ENCODE measurements at regions not wholly inside any gene's neighbourhood (a gene's known extent, or its start where the extent isn't known, plus 50 kb on each side); places are given as distances from the start of the nearest gene placed in this dataset.

DNA sequence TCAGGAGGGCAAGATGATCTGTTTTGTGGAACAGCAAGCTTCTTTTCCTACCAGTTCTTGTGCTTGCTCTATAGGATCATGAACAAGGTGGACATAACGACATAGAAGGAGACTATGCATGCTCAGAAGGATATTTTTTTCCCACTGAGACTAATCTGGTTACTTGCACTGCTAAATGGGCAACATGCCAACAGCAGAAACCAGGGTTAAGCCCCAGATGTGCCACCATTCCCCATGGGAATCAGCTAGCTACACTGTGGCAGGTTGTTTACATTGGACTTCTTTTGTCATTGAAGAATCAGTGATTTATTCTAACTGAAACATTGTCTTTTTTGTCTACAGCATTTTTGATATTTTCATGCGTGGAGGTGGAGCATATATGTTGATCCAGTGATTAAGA is 165.6 kb downstream of the C4orf33 start:
- H3K9me3 Mint-ChIP-seq = peaks cover 0 to 3% (median 0%) of the 10 kb centered on the region in 7 donors
- WGBS (ENCODE audit: insufficient coverage) = no CpG with 5 or more reads among the region's 2 CpGs

DNA sequence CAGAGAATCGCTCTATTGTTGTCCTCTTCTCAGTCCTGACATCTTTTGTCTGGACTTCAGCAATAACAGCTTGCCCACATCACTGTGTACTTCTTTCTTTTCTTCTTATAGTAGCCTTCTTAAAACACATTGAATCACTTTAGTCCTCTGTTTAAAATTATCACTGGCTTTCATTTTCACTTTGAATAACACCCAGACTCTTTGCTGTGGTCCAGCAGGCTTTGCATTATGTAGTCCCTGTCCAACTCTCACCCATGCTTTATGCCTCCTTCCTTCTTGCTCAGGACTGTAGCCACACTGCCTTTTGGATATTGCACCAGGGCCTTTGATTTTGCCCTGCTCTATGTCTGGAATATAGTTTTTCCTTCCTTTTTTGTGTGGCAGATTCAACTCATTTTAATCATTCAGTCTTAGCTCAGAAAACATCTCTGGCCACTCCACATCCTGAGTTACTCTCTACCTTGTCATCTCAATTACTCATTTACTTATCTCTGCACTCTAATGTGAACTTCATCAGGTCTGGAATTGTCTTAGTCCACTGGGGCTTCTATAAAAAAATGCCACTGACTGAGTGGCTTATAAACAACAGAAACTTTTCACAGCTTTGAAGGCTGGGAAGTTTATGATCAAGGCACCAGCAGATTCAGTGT is 168.2 kb downstream of the C4orf33 start:
- Histone ChIP-seq H2AFZ (ENCODE audit: insufficient read depth, low read depth, low read length, poor library complexity, severe bottlenecking) (peak overlapping the region; percentile 48), H3K27ac (ENCODE audit: low read depth in 1 of 2, low read length in 2 of 2) (no peak overlapping the region), H3K36me3 (replicated peaks in 1 of 2; ENCODE audit: control insufficient read depth in 1 of 2, insufficient read depth in 2 of 2, low read length in 2 of 2) (no peaks in the 10 kb centered on the region), H4K20me1 (ENCODE audit: insufficient read depth, low read length) (no peaks in the 10 kb centered on the region), H3K9me3 (replicated peaks in 1 of 2; ENCODE audit: control insufficient read depth in 1 of 2, insufficient read depth in 1 of 2, low read length in 2 of 2) (no peaks in the 10 kb centered on the region), H3K79me2 (ENCODE audit: insufficient read depth, low read length) (no peaks in the 10 kb centered on the region), H3K4me2 (replicated peaks; ENCODE audit: extremely low read depth, low read length, poor library complexity, severe bottlenecking) (no peak overlapping the region), H3K27me3 (ENCODE audit: control insufficient read depth in 2 of 2, insufficient read depth in 2 of 2, low read length in 2 of 2) (peaks cover 4 to 7% of the 10 kb centered on the region in 2 donors), H3K9ac (ENCODE audit: insufficient read depth, low read length, poor library complexity, severe bottlenecking) (no peak overlapping the region), H3K4me1 (ENCODE audit: control insufficient read depth in 1 of 2, insufficient read depth in 2 of 2, low read length in 2 of 2) (peaks cover 0 to 7% of the 10 kb centered on the region in 2 donors), H3K4me3 (replicated peaks in 1 of 3; ENCODE audit: low read depth in 2 of 3, low read length in 3 of 3) (no peak overlapping the region)
- Mint-ChIP-seq H3K4me3 (peak overlapping the region in 1 of 2 donors; percentile 35), H3K36me3 (no peaks in the 10 kb centered on the region), H3K27ac (peak overlapping the region in 1 of 7 donors; percentile 26), H3K4me1 (peaks cover 6% of the 10 kb centered on the region), H3K9me3 (peaks cover 0 to 3% (median 0%) of the 10 kb centered on the region in 7 donors), H3K27me3 (ENCODE audit: low read depth in 3 of 3) (peaks cover 0 to 5% (median 2%) of the 10 kb centered on the region in 3 donors)
- intact Hi-C loops (cut with micrococcal nuclease) = no loop called here
- no peak for DNase-seq
- 100% methylated on average over 1 of the region's 1 CpG for WGBS (ENCODE audit: insufficient coverage)
- TF ChIP-seq CTCF (IDR thresholded peaks at IDR 0.05) = no peak

More for the DNA sequence above, 165.6 kb downstream of the C4orf33 start:
- Histone ChIP-seq H3K27ac (ENCODE audit: low read depth in 1 of 2, low read length in 2 of 2) (no peak overlapping the region), H3K4me2 (replicated peaks; ENCODE audit: extremely low read depth, low read length, poor library complexity, severe bottlenecking) (no peak overlapping the region), H2AFZ (ENCODE audit: insufficient read depth, low read depth, low read length, poor library complexity, severe bottlenecking) (no peak overlapping the region), H3K4me3 (replicated peaks in 1 of 3; ENCODE audit: low read depth in 2 of 3, low read length in 3 of 3) (no peak overlapping the region), H3K9ac (ENCODE audit: insufficient read depth, low read length, poor library complexity, severe bottlenecking) (no peak overlapping the region), H3K79me2 (ENCODE audit: insufficient read depth, low read length) (no peaks in the 10 kb centered on the region), H3K9me3 (replicated peaks in 1 of 2; ENCODE audit: control insufficient read depth in 1 of 2, insufficient read depth in 1 of 2, low read length in 2 of 2) (no peaks in the 10 kb centered on the region), H3K4me1 (ENCODE audit: control insufficient read depth in 1 of 2, insufficient read depth in 2 of 2, low read length in 2 of 2) (peaks cover 0 to 7% of the 10 kb centered on the region in 2 donors), H4K20me1 (ENCODE audit: insufficient read depth, low read length) (no peaks in the 10 kb centered on the region), H3K27me3 (ENCODE audit: control insufficient read depth in 2 of 2, insufficient read depth in 2 of 2, low read length in 2 of 2) (peaks cover 2 to 4% of the 10 kb centered on the region in 2 donors), H3K36me3 (replicated peaks in 1 of 2; ENCODE audit: control insufficient read depth in 1 of 2, insufficient read depth in 2 of 2, low read length in 2 of 2) (no peaks in the 10 kb centered on the region)
- no peak for DNase-seq
- Mint-ChIP-seq H3K4me3 (no peak overlapping the region), H3K36me3 (no peaks in the 10 kb centered on the region), H3K27me3 (ENCODE audit: low read depth in 3 of 3) (peaks cover 0 to 9% (median 4%) of the 10 kb centered on the region in 3 donors), H3K27ac (no peak overlapping the region), H3K4me1 (peaks cover 6% of the 10 kb centered on the region)
- TF ChIP-seq CTCF (IDR thresholded peaks at IDR 0.05) = no peak
- intact Hi-C loops (cut with micrococcal nuclease) = no loop called here
